Pons (tissue), 1 donor: ENCODE measurements at regions not wholly inside any gene's neighbourhood (a gene's known extent, or its start where the extent isn't known, plus 50 kb on each side); places are given as distances from the start of the nearest gene placed in this dataset.
"Not testable (repeated sequence)": the region's sequence is repeated elsewhere in the genome, so short reads cannot be mapped to it uniquely, and the experiment has no call there.

Experiments used
- DNase-seq: peaks from one replicate; pipeline ENCODE4 v3.0.0-alpha.2; 2016; ENCODE audit warnings: low spot score

GRCh38 chr11:119586181-119586580, 142.8 kb downstream of the NECTIN1 start:
- DNase-seq = no peak

GRCh38 chr11:119585043-119585781, 143.8 kb downstream of the NECTIN1 start:
- no peak for DNase-seq

GRCh38 chr11:119584193-119585042, 144.6 kb downstream of the NECTIN1 start:
- peak; percentile 58 for DNase-seq

- no peak for DNase-seq
These were observed 145.4 kb downstream of the NECTIN1 start for GRCh38 chr11:119583585-119583984.

GRCh38 chr11:119581396-119581795, 147.6 kb downstream of the NECTIN1 start:
- DNase-seq = not testable (repeated sequence)

GRCh38 chr11:119580751-119581150, 148.2 kb downstream of the NECTIN1 start:
- DNase-seq = no peak

GRCh38 chr11:119580081-119580480, 148.9 kb downstream of the NECTIN1 start:
- DNase-seq = no peak

- no peak for DNase-seq
These were observed 150.3 kb downstream of the NECTIN1 start for GRCh38 chr11:119578521-119579191.

- no peak for DNase-seq
These were observed 150.9 kb upstream of the THY1 start for GRCh38 chr11:119573858-119574257.

GRCh38 chr11:119572481-119573424, 149.8 kb upstream of the THY1 start:
- DNase-seq = no peak

GRCh38 chr11:119571311-119571710, 148.3 kb upstream of the THY1 start:
- DNase-seq = no peak

GRCh38 chr11:119567688-119568582, 145.0 kb upstream of the THY1 start:
- peak; percentile 66 for DNase-seq

- DNase-seq = no peak
These were observed 143.3 kb upstream of the THY1 start for GRCh38 chr11:119566319-119566718.

- not testable (repeated sequence) for DNase-seq
These were observed 142.7 kb upstream of the THY1 start for GRCh38 chr11:119565693-119566092.

- no peak for DNase-seq
These were observed 138.0 kb upstream of the THY1 start for GRCh38 chr11:119560961-119561360.

GRCh38 chr11:119560291-119560690, 137.3 kb upstream of the THY1 start:
- no peak for DNase-seq

- DNase-seq = no peak
These were observed 129.1 kb upstream of the THY1 start for GRCh38 chr11:119552106-119552485.

- no peak for DNase-seq
These were observed 128.6 kb upstream of the THY1 start for GRCh38 chr11:119551420-119552105.

GRCh38 chr11:119550053-119550752, 127.2 kb upstream of the THY1 start:
- DNase-seq = no peak
